Panc1 (cell line): ENCODE measurements at regions not wholly inside any gene's neighbourhood (a gene's known extent, or its start where the extent isn't known, plus 50 kb on each side); places are given as distances from the start of the nearest gene placed in this dataset.

ENCODE experiments used
- CTCF ChIP-seq: fragments of 450-650 bp; IDR thresholded peaks from 2 replicates; pipeline ENCODE4 v1.5.1; 2017; ENCODE audit warnings: mild to moderate bottlenecking
- POLR2AphosphoS5 ChIP-seq: IDR thresholded peaks from 2 replicates; pipeline ENCODE4 v1.6.1; 2012; ENCODE audit warnings: mild to moderate bottlenecking, low read depth, low read length, moderate library complexity
- TCF7L2 ChIP-seq: IDR thresholded peaks from 2 replicates; pipeline ENCODE4 v1.6.1; 2011; ENCODE audit warnings: mild to moderate bottlenecking, low read depth, low read length, inconsistent platforms

GRCh38 chr15:83380059-83380458, 67.1 kb upstream of the SH3GL3 start:
- TF ChIP-seq CTCF (no peak), TCF7L2 (no peak), POLR2AphosphoS5 (no peak)
